ENCODE measurements at regions not wholly inside any gene's neighbourhood (a gene's known extent, or its start where the extent isn't known, plus 50 kb on each side); places are given as distances from the start of the nearest gene placed in this dataset.

GRCh38 chr22:34886391-34886790 lies 179.6 kb upstream of the ISX start:
- no peak overlapping the region for H3K4me3 ChIP-seq (ENCODE audit: control insufficient read depth, low read depth, low read length)
- TF ChIP-seq CTCF (conservative IDR thresholded peaks at IDR 0.05; ENCODE audit: control insufficient read depth, insufficient read depth, low read depth, low read length), result no peak
- DNase-seq (ENCODE audit: low read depth), result no peak

DNA sequence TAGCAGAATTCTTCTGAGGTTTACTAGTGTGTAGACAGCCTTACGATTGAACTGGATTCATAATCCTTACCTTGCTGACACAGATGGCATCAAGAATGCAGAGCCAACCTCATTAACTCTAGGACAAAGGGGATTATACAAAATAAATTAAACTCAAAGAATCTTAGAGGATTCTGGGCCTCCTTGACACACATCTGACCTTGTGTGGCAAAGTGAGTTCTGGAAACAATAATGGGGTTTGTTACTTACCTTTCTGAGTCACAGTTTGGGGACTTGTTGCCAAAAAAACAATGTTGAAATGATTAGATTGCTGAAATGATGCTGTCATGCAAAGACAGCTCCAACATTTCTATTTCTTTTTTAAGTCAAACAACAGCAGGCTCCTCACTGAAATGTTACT lies 179.1 kb upstream of the ISX start:
- no peak for TF ChIP-seq CTCF (conservative IDR thresholded peaks at IDR 0.05; ENCODE audit: control insufficient read depth, insufficient read depth, low read depth, low read length)
- no peak overlapping the region for H3K4me3 ChIP-seq (ENCODE audit: control insufficient read depth, low read depth, low read length)
- DNase-seq (ENCODE audit: low read depth), result no peak

GRCh38 chr22:34897126-34897525 lies 168.8 kb upstream of the ISX start:
- no peak for TF ChIP-seq CTCF (conservative IDR thresholded peaks at IDR 0.05; ENCODE audit: control insufficient read depth, insufficient read depth, low read depth, low read length)
- DNase-seq (ENCODE audit: low read depth), result no peak
- no peak overlapping the region for H3K4me3 ChIP-seq (ENCODE audit: control insufficient read depth, low read depth, low read length)

DNA sequence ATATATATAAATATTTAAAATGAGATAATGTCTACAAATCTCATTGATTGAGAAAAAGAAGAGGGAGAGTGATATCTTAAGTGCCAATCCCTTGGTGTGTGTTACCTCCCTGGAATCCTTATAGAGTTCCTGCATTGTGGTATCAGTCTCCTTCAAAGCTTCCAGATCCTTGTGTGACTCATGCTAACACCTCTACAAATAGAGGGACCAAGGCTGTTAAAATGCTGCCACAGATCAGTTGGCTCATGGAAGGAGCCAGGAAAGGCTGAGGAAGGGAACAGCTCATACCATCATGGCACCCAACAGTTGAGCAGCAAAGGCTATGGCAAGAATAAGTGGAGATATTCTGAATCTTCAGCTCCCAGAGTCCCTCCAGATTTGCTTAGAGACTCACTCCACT lies 163.6 kb upstream of the ISX start:
- no peak overlapping the region for H3K4me3 ChIP-seq (ENCODE audit: control insufficient read depth, low read depth, low read length)
- no peak for TF ChIP-seq CTCF (conservative IDR thresholded peaks at IDR 0.05; ENCODE audit: control insufficient read depth, insufficient read depth, low read depth, low read length)
- DNase-seq (ENCODE audit: low read depth), result no peak

- DNase-seq (ENCODE audit: low read depth), result no peak
- no peak for TF ChIP-seq CTCF (conservative IDR thresholded peaks at IDR 0.05; ENCODE audit: control insufficient read depth, insufficient read depth, low read depth, low read length)
- H3K4me3 ChIP-seq (ENCODE audit: control insufficient read depth, low read depth, low read length), result no peak overlapping the region
Observed at GRCh38 chr22:34903416-34903815, 162.5 kb upstream of the ISX start.

DNA sequence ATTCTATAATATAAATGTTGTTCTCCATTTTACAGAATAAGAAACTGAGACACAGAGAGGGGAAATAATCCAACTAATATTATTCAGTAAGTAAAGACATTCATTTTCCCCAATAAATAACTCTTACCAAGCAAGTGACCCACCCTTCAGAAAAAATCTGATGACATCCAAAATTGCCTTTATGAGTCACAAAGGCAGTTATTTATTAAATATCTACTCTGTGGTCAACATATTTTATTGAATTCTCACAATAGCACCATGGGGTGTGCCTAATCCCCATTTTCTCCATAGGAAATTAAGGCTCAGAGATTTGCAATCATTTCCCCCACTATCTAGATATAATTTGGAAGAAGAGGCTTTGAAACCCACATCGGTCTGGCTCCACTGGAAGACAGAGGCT lies 161.5 kb upstream of the ISX start:
- DNase-seq (ENCODE audit: low read depth), result no peak
- TF ChIP-seq CTCF (conservative IDR thresholded peaks at IDR 0.05; ENCODE audit: control insufficient read depth, insufficient read depth, low read depth, low read length), result no peak
- no peak overlapping the region for H3K4me3 ChIP-seq (ENCODE audit: control insufficient read depth, low read depth, low read length)

- TF ChIP-seq CTCF (conservative IDR thresholded peaks at IDR 0.05; ENCODE audit: control insufficient read depth, insufficient read depth, low read depth, low read length), result no peak
- DNase-seq (ENCODE audit: low read depth), result no peak
- no peak overlapping the region for H3K4me3 ChIP-seq (ENCODE audit: control insufficient read depth, low read depth, low read length)
Observed at GRCh38 chr22:34913826-34914225, 152.1 kb upstream of the ISX start.
